Kidney epithelial cell (primary cell): ENCODE measurements at regions not wholly inside any gene's neighbourhood (a gene's known extent, or its start where the extent isn't known, plus 50 kb on each side); places are given as distances from the start of the nearest gene placed in this dataset.

ENCODE experiments used
- DNase-seq: peaks from one replicate; pipeline ENCODE4 v3.0.0-alpha.2; 2010; ENCODE audit warnings: low read depth
- H3K27me3 ChIP-seq: 2 replicates; pipeline ENCODE4 v1.6.0; 2011; ENCODE audit warnings: low read length; ENCODE audit not compliant: control insufficient read depth, insufficient read depth
- H3K36me3 ChIP-seq: 2 replicates; pipeline ENCODE4 v1.5.1; 2011; ENCODE audit warnings: low read length; ENCODE audit not compliant: control insufficient read depth, insufficient read depth
- H3K4me3 ChIP-seq: 2 replicates; pipeline ENCODE4 v1.5.1; 2011; ENCODE audit warnings: low read depth, mild to moderate bottlenecking, control low read depth, low read length
- TF ChIP-seq, protein P1 (sequence below): IDR thresholded peaks from 2 replicates; pipeline ENCODE4 v1.5.1; 2011; ENCODE audit warnings: mild to moderate bottlenecking, moderate library complexity, low read length, control low read depth, inconsistent platforms; ENCODE audit not compliant: insufficient read depth, poor library complexity, severe bottlenecking

DNA sequence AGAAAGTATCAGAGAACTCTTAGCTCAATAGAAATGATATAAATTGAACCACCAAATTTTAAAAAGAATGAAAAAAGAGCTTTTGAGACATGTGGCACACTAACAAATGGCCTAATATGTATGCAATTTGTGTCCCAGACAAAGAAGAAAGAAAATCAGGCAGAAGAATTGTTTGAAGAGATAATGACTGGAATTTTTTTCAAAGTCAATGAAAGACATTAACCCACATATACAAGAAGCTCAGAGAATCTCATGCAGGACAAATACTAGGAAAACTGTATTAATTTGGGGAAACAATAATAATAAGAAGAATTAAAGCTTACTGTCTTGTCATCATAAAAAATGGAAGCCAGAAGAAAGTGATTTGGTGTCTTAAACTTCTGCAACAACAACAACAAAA lies 304.1 kb upstream of the RND3 start:
- no peak for DNase-seq
- no peak overlapping the region for H3K4me3 ChIP-seq
- H3K36me3 ChIP-seq = no peaks in the 10 kb centered on the region
- TF ChIP-seq, protein P1, sequence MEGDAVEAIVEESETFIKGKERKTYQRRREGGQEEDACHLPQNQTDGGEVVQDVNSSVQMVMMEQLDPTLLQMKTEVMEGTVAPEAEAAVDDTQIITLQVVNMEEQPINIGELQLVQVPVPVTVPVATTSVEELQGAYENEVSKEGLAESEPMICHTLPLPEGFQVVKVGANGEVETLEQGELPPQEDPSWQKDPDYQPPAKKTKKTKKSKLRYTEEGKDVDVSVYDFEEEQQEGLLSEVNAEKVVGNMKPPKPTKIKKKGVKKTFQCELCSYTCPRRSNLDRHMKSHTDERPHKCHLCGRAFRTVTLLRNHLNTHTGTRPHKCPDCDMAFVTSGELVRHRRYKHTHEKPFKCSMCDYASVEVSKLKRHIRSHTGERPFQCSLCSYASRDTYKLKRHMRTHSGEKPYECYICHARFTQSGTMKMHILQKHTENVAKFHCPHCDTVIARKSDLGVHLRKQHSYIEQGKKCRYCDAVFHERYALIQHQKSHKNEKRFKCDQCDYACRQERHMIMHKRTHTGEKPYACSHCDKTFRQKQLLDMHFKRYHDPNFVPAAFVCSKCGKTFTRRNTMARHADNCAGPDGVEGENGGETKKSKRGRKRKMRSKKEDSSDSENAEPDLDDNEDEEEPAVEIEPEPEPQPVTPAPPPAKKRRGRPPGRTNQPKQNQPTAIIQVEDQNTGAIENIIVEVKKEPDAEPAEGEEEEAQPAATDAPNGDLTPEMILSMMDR = no peak
- no peaks in the 10 kb centered on the region for H3K27me3 ChIP-seq

DNA sequence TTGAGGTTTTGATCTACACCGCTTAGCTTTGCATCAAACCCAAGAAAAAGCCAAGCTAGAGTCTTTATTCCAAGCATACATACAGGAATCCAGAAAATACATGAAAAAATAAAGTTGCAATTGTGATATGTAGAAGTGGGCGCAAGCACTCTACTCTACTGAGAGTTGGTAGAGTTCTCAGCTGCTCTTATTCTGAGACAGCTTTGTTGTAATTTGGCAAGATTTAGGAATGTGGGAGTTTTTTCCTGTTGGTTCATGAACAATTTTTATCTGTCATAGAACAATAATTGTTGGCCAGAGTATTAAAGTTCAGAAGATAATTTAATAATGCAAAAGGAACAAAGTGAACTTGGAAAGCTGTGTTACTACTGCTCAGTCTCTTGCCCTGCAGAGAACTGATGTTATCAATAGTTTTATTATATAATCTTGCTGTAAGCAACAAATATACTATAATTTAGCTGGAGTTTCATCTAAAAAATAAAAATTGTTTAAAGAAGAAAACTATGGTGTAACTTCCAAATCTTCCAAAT lies 302.0 kb upstream of the RND3 start:
- TF ChIP-seq, protein P1 = no peak
- DNase-seq = no peak
- no peaks in the 10 kb centered on the region for H3K27me3 ChIP-seq
- no peaks in the 10 kb centered on the region for H3K36me3 ChIP-seq
- H3K4me3 ChIP-seq = no peak overlapping the region

DNA sequence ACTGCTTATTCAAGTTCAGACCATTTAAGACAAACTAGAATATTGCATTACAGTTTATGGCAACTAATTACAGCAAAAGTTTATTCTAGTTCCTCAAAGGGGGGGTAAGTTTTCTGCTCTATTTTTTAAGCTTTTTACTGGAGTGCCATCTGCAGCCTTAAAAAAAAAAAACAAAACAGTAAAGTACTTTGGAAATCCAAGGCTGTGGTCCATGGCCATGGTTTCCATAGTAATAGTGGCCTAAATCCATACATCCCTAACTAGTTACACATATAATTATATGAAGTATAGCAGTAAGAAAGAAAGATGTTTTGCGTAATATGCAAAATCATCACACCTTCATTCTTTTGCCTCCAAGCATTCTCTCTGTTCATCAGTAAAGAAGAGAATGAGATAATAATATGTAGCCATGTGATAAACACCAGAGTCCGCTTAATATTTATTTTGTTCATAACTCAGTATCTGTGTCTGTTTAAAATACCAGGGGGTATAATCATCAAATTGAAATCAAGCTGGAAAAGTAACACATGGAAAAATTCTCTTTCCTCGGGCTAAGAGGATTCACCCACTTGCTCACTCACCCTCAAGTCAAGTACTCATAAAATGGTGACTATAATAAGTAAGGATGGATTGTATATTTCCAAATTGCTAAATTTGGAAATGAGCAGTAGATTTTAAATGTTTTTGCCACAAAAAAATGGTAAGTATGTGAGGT lies 301.1 kb upstream of the RND3 start:
- TF ChIP-seq, protein P1 = no peak
- Histone ChIP-seq H3K27me3 (no peaks in the 10 kb centered on the region), H3K4me3 (no peak overlapping the region), H3K36me3 (no peaks in the 10 kb centered on the region)
- no peak for DNase-seq

DNA sequence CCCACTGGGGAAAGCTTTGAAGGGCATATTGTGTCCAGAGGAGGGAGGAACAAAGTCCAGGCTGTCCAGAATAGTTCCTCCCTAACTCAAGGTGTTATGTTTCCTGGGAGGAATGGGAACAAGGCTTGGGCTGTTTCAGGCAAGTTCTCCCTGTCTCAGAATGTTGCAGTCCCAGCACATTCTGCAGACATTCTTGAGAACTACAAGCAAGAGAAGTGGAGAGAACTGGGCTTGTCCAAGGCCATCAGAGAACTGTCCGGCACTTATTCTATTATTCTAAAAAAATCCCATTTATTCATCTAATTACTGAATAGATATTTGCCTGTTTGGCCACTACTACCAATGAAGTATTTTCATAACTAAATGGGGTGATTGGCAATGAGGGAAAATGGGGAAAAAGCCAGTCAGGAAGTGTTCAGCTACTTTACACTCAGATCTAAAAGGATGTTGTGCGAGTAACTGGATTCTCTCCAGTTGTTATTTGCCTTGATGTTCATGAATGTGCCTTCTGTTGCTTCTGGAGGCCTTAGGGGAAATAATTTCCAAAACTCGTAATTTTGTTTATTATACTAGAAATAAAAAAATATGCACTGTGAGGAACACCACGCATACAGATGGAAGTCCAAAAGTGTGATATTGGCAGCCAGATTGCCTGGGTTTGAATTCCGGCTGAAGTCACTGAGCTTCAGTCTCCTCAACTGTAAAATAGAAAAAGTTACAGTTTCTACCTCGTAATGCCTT lies 300.1 kb upstream of the RND3 start:
- no peak for DNase-seq
- Histone ChIP-seq H3K4me3 (no peak overlapping the region), H3K36me3 (no peaks in the 10 kb centered on the region), H3K27me3 (no peaks in the 10 kb centered on the region)
- TF ChIP-seq, protein P1 = no peak

DNA sequence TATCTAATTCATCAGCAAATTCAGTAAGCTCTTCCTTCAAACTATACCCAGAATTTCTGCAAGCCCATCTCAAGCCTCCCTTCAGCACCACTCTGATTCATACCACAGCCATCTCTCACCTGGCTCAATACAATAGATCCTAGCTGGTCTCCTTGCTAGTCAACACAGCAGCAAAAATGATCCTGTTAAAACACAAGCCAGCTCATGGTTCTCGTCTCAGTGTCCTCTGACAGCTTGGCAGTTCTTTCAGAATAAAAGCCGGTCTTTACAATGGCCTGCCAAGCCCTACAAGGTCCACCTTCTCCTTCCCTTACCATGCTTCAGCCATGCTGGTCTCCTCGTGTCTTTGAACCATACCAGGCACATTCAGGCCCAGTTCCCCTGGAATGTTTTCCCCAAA lies 296.9 kb upstream of the RND3 start:
- no peaks in the 10 kb centered on the region for H3K27me3 ChIP-seq
- H3K4me3 ChIP-seq = no peak overlapping the region
- DNase-seq = no peak
- H3K36me3 ChIP-seq = no peaks in the 10 kb centered on the region
- TF ChIP-seq, protein P1 = no peak
